HUDEP-2 (cell line): ENCODE measurements at regions not wholly inside any gene's neighbourhood (a gene's known extent, or its start where the extent isn't known, plus 50 kb on each side); places are given as distances from the start of the nearest gene placed in this dataset.
A peak's percentile ranks its signal among the peaks of the same experiment; 100 is the strongest.
"Not testable (repeated sequence)": the region's sequence is repeated elsewhere in the genome, so short reads cannot be mapped to it uniquely, and the experiment has no call there.

Experiments used
- DNase-seq, 76 experiments: peaks; one replicate each; lab custom pipeline; 2025; ENCODE audit not compliant: unreplicated experiment in 76 of 76; lab: John Stamatoyannopoulos, UW

- no peak for DNase-seq
Observed at GRCh38 chr5:152686931-152687330, 281.9 kb upstream of the NMUR2 start.

- no peak for DNase-seq
Observed at GRCh38 chr5:152688561-152689249, 283.6 kb upstream of the NMUR2 start.

GRCh38 chr5:152689250-152689711 lies 284.2 kb upstream of the NMUR2 start:
- DNase-seq: no peak

GRCh38 chr5:152694231-152694630 lies 289.2 kb upstream of the NMUR2 start:
- no peak for DNase-seq

GRCh38 chr5:152701305-152701949 lies 296.3 kb upstream of the NMUR2 start:
- no peak for DNase-seq

- DNase-seq: no peak
Observed at GRCh38 chr5:152704286-152704685, 299.2 kb upstream of the NMUR2 start.

GRCh38 chr5:152711801-152712388 lies 306.8 kb upstream of the NMUR2 start:
- DNase-seq: no peak

GRCh38 chr5:152717393-152717792 lies 312.3 kb upstream of the NMUR2 start:
- no peak for DNase-seq

GRCh38 chr5:152723482-152723881 lies 318.4 kb upstream of the NMUR2 start:
- peak in 1 of 76 experiments; percentile 3 for DNase-seq

GRCh38 chr5:152730176-152730575 lies 325.1 kb upstream of the NMUR2 start:
- no peak for DNase-seq

GRCh38 chr5:152736906-152737305 lies 331.8 kb upstream of the NMUR2 start:
- no peak for DNase-seq

- no peak for DNase-seq
Observed at GRCh38 chr5:152739916-152740315, 334.8 kb upstream of the NMUR2 start.

- not testable (repeated sequence) for DNase-seq
Observed at GRCh38 chr5:152741126-152741525, 336.0 kb upstream of the NMUR2 start.

GRCh38 chr5:152787709-152788217 lies 382.7 kb upstream of the NMUR2 start:
- not testable (repeated sequence) for DNase-seq

- no peak for DNase-seq
Observed at GRCh38 chr5:152801886-152802285, 396.8 kb upstream of the NMUR2 start.

GRCh38 chr5:152804179-152804578 lies 399.1 kb upstream of the NMUR2 start:
- DNase-seq: no peak

- DNase-seq: no peak
Observed at GRCh38 chr5:152811988-152812387, 406.9 kb upstream of the NMUR2 start.

- DNase-seq: no peak
Observed at GRCh38 chr5:152813526-152813925, 408.4 kb upstream of the NMUR2 start.

- no peak for DNase-seq
Observed at GRCh38 chr5:152819891-152820290, 414.8 kb upstream of the NMUR2 start.

GRCh38 chr5:152824316-152824715 lies 419.2 kb upstream of the NMUR2 start:
- no peak for DNase-seq

GRCh38 chr5:152838241-152838786 lies 433.2 kb upstream of the NMUR2 start:
- no peak for DNase-seq
